ENCODE measurements at regions not wholly inside any gene's neighbourhood (a gene's known extent, or its start where the extent isn't known, plus 50 kb on each side); places are given as distances from the start of the nearest gene placed in this dataset.

GRCh38 chr11:97359016-97359415 is 969.2 kb downstream of the JRKL start:
- H3K27me3 Mint-ChIP-seq, result no peaks in the 10 kb centered on the region
- H3K4me3 Mint-ChIP-seq, result no peak overlapping the region
- DNase-seq (ENCODE audit: low spot score) (no peak), ATAC-seq (no peak)
- H3K27ac Mint-ChIP-seq, result no peak overlapping the region
- peaks cover 3% of the 10 kb centered on the region for H3K36me3 Mint-ChIP-seq
- peaks cover 7% of the 10 kb centered on the region for H3K9me3 Mint-ChIP-seq
- H3K4me1 Mint-ChIP-seq (ENCODE audit: low read depth in 2 of 2), result no peaks in the 10 kb centered on the region

GRCh38 chr11:97361812-97362378 is 972.1 kb downstream of the JRKL start:
- Mint-ChIP-seq H3K27ac (no peak overlapping the region), H3K4me1 (ENCODE audit: low read depth in 2 of 2) (no peaks in the 10 kb centered on the region), H3K36me3 (peaks cover 14% of the 10 kb centered on the region), H3K9me3 (peaks cover 16% of the 10 kb centered on the region), H3K4me3 (no peak overlapping the region), H3K27me3 (no peaks in the 10 kb centered on the region)
- ATAC-seq (no peak), DNase-seq (ENCODE audit: low spot score) (no peak)

GRCh38 chr11:97363331-97363730 is 973.5 kb downstream of the JRKL start:
- Mint-ChIP-seq H3K4me3 (no peak overlapping the region), H3K9me3 (peaks cover 20% of the 10 kb centered on the region), H3K4me1 (ENCODE audit: low read depth in 2 of 2) (no peaks in the 10 kb centered on the region), H3K27me3 (no peaks in the 10 kb centered on the region), H3K36me3 (peaks cover 17% of the 10 kb centered on the region), H3K27ac (no peak overlapping the region)
- ATAC-seq, result no peak
- DNase-seq (ENCODE audit: low spot score), result no peak

- Mint-ChIP-seq H3K9me3 (peaks cover 27% of the 10 kb centered on the region), H3K27ac (no peak overlapping the region), H3K4me3 (no peak overlapping the region), H3K27me3 (no peaks in the 10 kb centered on the region), H3K4me1 (ENCODE audit: low read depth in 2 of 2) (no peaks in the 10 kb centered on the region), H3K36me3 (peaks cover 24% of the 10 kb centered on the region)
- ATAC-seq (no peak), DNase-seq (ENCODE audit: low spot score) (no peak)
Observed at GRCh38 chr11:97364047-97364446, 974.2 kb downstream of the JRKL start.

GRCh38 chr11:97367406-97368083 is 977.7 kb downstream of the JRKL start:
- no peak for DNase-seq (ENCODE audit: low spot score)
- Mint-ChIP-seq H3K4me3 (no peak overlapping the region), H3K36me3 (peaks cover 30% of the 10 kb centered on the region), H3K27ac (no peak overlapping the region), H3K9me3 (peaks cover 35% of the 10 kb centered on the region), H3K4me1 (ENCODE audit: low read depth in 2 of 2) (no peaks in the 10 kb centered on the region), H3K27me3 (no peaks in the 10 kb centered on the region)
- ATAC-seq, result no peak

GRCh38 chr11:97389270-97389669 is 999.5 kb downstream of the JRKL start:
- Mint-ChIP-seq H3K27ac (no peak overlapping the region), H3K9me3 (peaks cover 14% of the 10 kb centered on the region), H3K4me3 (no peak overlapping the region), H3K27me3 (no peaks in the 10 kb centered on the region), H3K4me1 (ENCODE audit: low read depth in 2 of 2) (no peaks in the 10 kb centered on the region), H3K36me3 (peaks cover 4% of the 10 kb centered on the region)
- DNase-seq (ENCODE audit: low spot score) (no peak), ATAC-seq (no peak)

GRCh38 chr11:97398246-97398645 is 1008.4 kb downstream of the JRKL start:
- Mint-ChIP-seq H3K4me3 (no peak overlapping the region), H3K36me3 (peaks cover 5% of the 10 kb centered on the region), H3K4me1 (ENCODE audit: low read depth in 2 of 2) (no peaks in the 10 kb centered on the region), H3K9me3 (peaks cover 14% of the 10 kb centered on the region), H3K27ac (no peak overlapping the region), H3K27me3 (no peaks in the 10 kb centered on the region)
- DNase-seq (ENCODE audit: low spot score), result no peak
- no peak for ATAC-seq

GRCh38 chr11:97409141-97409540 is 1019.3 kb downstream of the JRKL start:
- Mint-ChIP-seq H3K27ac (no peak overlapping the region), H3K9me3 (peaks cover 7% of the 10 kb centered on the region), H3K27me3 (no peaks in the 10 kb centered on the region), H3K36me3 (peaks cover 5% of the 10 kb centered on the region), H3K4me1 (ENCODE audit: low read depth in 2 of 2) (no peaks in the 10 kb centered on the region), H3K4me3 (no peak overlapping the region)
- DNase-seq (ENCODE audit: low spot score), result no peak
- ATAC-seq, result peak; percentile 20 to 32

- Mint-ChIP-seq H3K36me3 (no peaks in the 10 kb centered on the region), H3K4me1 (ENCODE audit: low read depth in 2 of 2) (no peaks in the 10 kb centered on the region)
- ATAC-seq, result no peak
Observed at GRCh38 chr11:97414801-97415200, 1025.0 kb downstream of the JRKL start.

GRCh38 chr11:97419729-97420128 is 1029.9 kb downstream of the JRKL start:
- no peak for ATAC-seq
- no peak for DNase-seq (ENCODE audit: low spot score)
- Mint-ChIP-seq H3K27ac (no peak overlapping the region), H3K4me3 (no peak overlapping the region), H3K9me3 (peaks cover 11% of the 10 kb centered on the region), H3K36me3 (no peaks in the 10 kb centered on the region), H3K4me1 (ENCODE audit: low read depth in 2 of 2) (no peaks in the 10 kb centered on the region), H3K27me3 (no peaks in the 10 kb centered on the region)

More at GRCh38 chr11:97414801-97415200, 1025.0 kb downstream of the JRKL start:
- H3K27me3 Mint-ChIP-seq, result no peaks in the 10 kb centered on the region
- H3K9me3 Mint-ChIP-seq, result peaks cover 11% of the 10 kb centered on the region
- no peak overlapping the region for H3K27ac Mint-ChIP-seq
- no peak for DNase-seq (ENCODE audit: low spot score)
- no peak overlapping the region for H3K4me3 Mint-ChIP-seq

- ATAC-seq, result no peak
- no peaks in the 10 kb centered on the region for H3K36me3 Mint-ChIP-seq
- H3K4me1 Mint-ChIP-seq (ENCODE audit: low read depth in 2 of 2), result no peaks in the 10 kb centered on the region
- no peak overlapping the region for H3K4me3 Mint-ChIP-seq
- H3K27me3 Mint-ChIP-seq, result no peaks in the 10 kb centered on the region
- DNase-seq (ENCODE audit: low spot score), result no peak
- H3K27ac Mint-ChIP-seq, result no peak overlapping the region
- H3K9me3 Mint-ChIP-seq, result peaks cover 13% of the 10 kb centered on the region
Observed at GRCh38 chr11:97428247-97428790, 1038.5 kb downstream of the JRKL start.

- Mint-ChIP-seq H3K4me1 (ENCODE audit: low read depth in 2 of 2) (no peaks in the 10 kb centered on the region), H3K27me3 (no peaks in the 10 kb centered on the region), H3K4me3 (no peak overlapping the region), H3K9me3 (peaks cover 16% of the 10 kb centered on the region), H3K27ac (no peak overlapping the region), H3K36me3 (no peaks in the 10 kb centered on the region)
- ATAC-seq, result no peak
- no peak for DNase-seq (ENCODE audit: low spot score)
Observed at GRCh38 chr11:97430877-97431276, 1041.1 kb downstream of the JRKL start.

GRCh38 chr11:97432926-97433325 is 1043.1 kb downstream of the JRKL start:
- no peaks in the 10 kb centered on the region for H3K4me1 Mint-ChIP-seq (ENCODE audit: low read depth in 2 of 2)
- H3K4me3 Mint-ChIP-seq, result no peak overlapping the region
- ATAC-seq, result no peak
- H3K36me3 Mint-ChIP-seq, result no peaks in the 10 kb centered on the region
- H3K27me3 Mint-ChIP-seq, result no peaks in the 10 kb centered on the region
- DNase-seq (ENCODE audit: low spot score), result no peak
- H3K27ac Mint-ChIP-seq, result no peak overlapping the region
- H3K9me3 Mint-ChIP-seq, result peaks cover 16% of the 10 kb centered on the region

- Mint-ChIP-seq H3K27ac (no peak overlapping the region), H3K4me1 (ENCODE audit: low read depth in 2 of 2) (no peaks in the 10 kb centered on the region), H3K4me3 (no peak overlapping the region), H3K27me3 (no peaks in the 10 kb centered on the region), H3K36me3 (no peaks in the 10 kb centered on the region), H3K9me3 (peaks cover 29% of the 10 kb centered on the region)
- no peak for ATAC-seq
- no peak for DNase-seq (ENCODE audit: low spot score)
Observed at GRCh38 chr11:97445561-97445960, 1055.7 kb downstream of the JRKL start.
